Ishikawa (cell line): ENCODE measurements at regions not wholly inside any gene's neighbourhood (a gene's known extent, or its start where the extent isn't known, plus 50 kb on each side); places are given as distances from the start of the nearest gene placed in this dataset.

Experiments used
- CEBPB ChIP-seq: IDR thresholded peaks from 2 replicates; pipeline ENCODE4 v1.6.1; 2012
- EGR1 ChIP-seq: IDR thresholded peaks from 2 replicates; pipeline ENCODE4 v1.6.1; 2012
- EP300 ChIP-seq: IDR thresholded peaks from 2 replicates; pipeline ENCODE4 v1.6.1; 2012; ENCODE audit warnings: borderline replicate concordance
- MAX ChIP-seq: IDR thresholded peaks from 2 replicates; pipeline ENCODE4 v1.6.1; 2012
- NFIC ChIP-seq: IDR thresholded peaks from 2 replicates; pipeline ENCODE4 v1.6.1; 2012
- RAD21 ChIP-seq: IDR thresholded peaks from 2 replicates; pipeline ENCODE4 v1.6.1; 2012; ENCODE audit warnings: low read depth
- REST ChIP-seq: IDR thresholded peaks from 2 replicates; pipeline ENCODE4 v1.6.1; 2012; ENCODE audit warnings: low read depth, mild to moderate bottlenecking
- TAF1 ChIP-seq: IDR thresholded peaks from 2 replicates; pipeline ENCODE4 v1.6.1; 2012; ENCODE audit warnings: low read depth, mild to moderate bottlenecking
- YY1 ChIP-seq: IDR thresholded peaks from 2 replicates; pipeline ENCODE4 v1.6.1; 2012; ENCODE audit warnings: low read depth
- ZBTB7A ChIP-seq: IDR thresholded peaks from 2 replicates; pipeline ENCODE4 v1.6.1; 2012; ENCODE audit warnings: low read depth

- TF ChIP-seq YY1, result no peak
- no peak for TF ChIP-seq REST
- no peak for TF ChIP-seq MAX
- no peak for TF ChIP-seq NFIC
- no peak for TF ChIP-seq TAF1
- no peak for TF ChIP-seq CEBPB
- TF ChIP-seq RAD21, result no peak
- TF ChIP-seq EGR1, result no peak
- TF ChIP-seq ZBTB7A, result no peak
- no peak for TF ChIP-seq EP300
Observed at GRCh38 chr16:55154956-55155355, 169.0 kb upstream of the IRX6 start.
